ENCODE measurements at regions not wholly inside any gene's neighbourhood (a gene's known extent, or its start where the extent isn't known, plus 50 kb on each side); places are given as distances from the start of the nearest gene placed in this dataset.

- Histone ChIP-seq H3K79me1 (replicated peaks; ENCODE audit: low read length, poor library complexity, severe bottlenecking) (no peaks in the 10 kb centered on the region), H3K9ac (ENCODE audit: low read length) (no peak overlapping the region), H4K91ac (ENCODE audit: low read length) (no peak overlapping the region), H3K18ac (ENCODE audit: low read depth in 1 of 2, low read length in 2 of 2) (no peak overlapping the region), H2BK120ac (ENCODE audit: low read depth, low read length) (no peak overlapping the region), H4K8ac (ENCODE audit: low read length) (no peak overlapping the region), H3K27ac (ENCODE audit: low read length, poor library complexity, severe bottlenecking) (no peak overlapping the region), H2BK15ac (ENCODE audit: low read depth, poor library complexity, severe bottlenecking) (no peak overlapping the region), H3K4me3 (ENCODE audit: insufficient read depth in 1 of 2, low read depth in 1 of 2, low read length in 2 of 2) (no peak overlapping the region), H3K36me3 (ENCODE audit: control insufficient read depth in 1 of 2, insufficient read depth in 2 of 2, low read depth in 1 of 2, low read length in 2 of 2) (no peaks in the 10 kb centered on the region), H3K4me1 (ENCODE audit: control insufficient read depth, insufficient read depth, low read depth, low read length) (no peaks in the 10 kb centered on the region), H2BK5ac (ENCODE audit: low read depth, low read length, poor library complexity, severe bottlenecking) (no peak overlapping the region), H3K27me3 (ENCODE audit: control insufficient read depth in 1 of 2, insufficient read depth in 1 of 2, low read length in 2 of 2) (peaks cover 7 to 75% of the 10 kb centered on the region in 2 experiments), H3K4me2 (ENCODE audit: low read length, poor library complexity, severe bottlenecking) (no peak overlapping the region), H2AK5ac (ENCODE audit: low read length, severe bottlenecking) (no peak overlapping the region), H3K23ac (ENCODE audit: low read length in 2 of 2) (no peak overlapping the region), H2BK12ac (ENCODE audit: low read length in 2 of 2) (no peak overlapping the region), H3K4ac (ENCODE audit: low read depth in 1 of 2, low read length in 2 of 2) (no peak overlapping the region), H3K9me3 (ENCODE audit: control insufficient read depth, low read length) (peaks cover 17% of the 10 kb centered on the region), H2AFZ (ENCODE audit: low read depth, low read length) (no peak overlapping the region), H3K14ac (ENCODE audit: low read length in 2 of 2) (peak overlapping the region in 1 of 2 experiments; percentile 41)
- WGBS, result 100% methylated on average over 2 of the region's 3 CpGs
- DNase-seq, result no peak
Measured at GRCh38 chrX:39459952-39460351, 637.8 kb downstream of the BCOR start.

DNA sequence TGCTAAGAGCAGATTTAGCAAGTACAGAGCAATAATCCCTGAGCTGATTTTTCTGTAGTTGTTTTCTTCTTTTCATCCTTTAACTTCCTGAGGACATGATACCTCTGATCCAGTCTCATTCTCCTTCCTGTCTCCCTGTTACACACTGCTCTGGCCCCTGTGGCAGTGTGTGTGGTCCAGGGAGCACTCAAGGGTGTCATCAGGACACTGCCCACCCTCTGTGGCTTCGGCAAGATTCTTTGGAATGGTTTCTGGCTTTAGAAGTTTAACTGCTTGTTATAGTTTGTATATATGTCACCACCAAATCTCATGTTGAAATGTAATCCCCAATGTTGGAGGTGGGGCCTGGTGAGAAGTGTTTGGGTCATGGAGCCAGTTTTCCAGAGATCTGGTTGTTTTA lies 637.3 kb downstream of the BCOR start:
- no peak overlapping the region for H3K9ac ChIP-seq (ENCODE audit: low read length)
- no peak overlapping the region for H4K91ac ChIP-seq (ENCODE audit: low read length)
- peaks cover 17% of the 10 kb centered on the region for H3K9me3 ChIP-seq (ENCODE audit: control insufficient read depth, low read length)
- H2BK5ac ChIP-seq (ENCODE audit: low read depth, low read length, poor library complexity, severe bottlenecking), result no peak overlapping the region
- no peak overlapping the region for H4K8ac ChIP-seq (ENCODE audit: low read length)
- H3K4me2 ChIP-seq (ENCODE audit: low read length, poor library complexity, severe bottlenecking), result no peak overlapping the region
- H3K18ac ChIP-seq (ENCODE audit: low read depth in 1 of 2, low read length in 2 of 2), result peak overlapping the region in 1 of 2 experiments; percentile 40
- no peak overlapping the region for H2BK12ac ChIP-seq (ENCODE audit: low read length in 2 of 2)
- H3K4me3 ChIP-seq (ENCODE audit: insufficient read depth in 1 of 2, low read depth in 1 of 2, low read length in 2 of 2), result no peak overlapping the region
- no peak overlapping the region for H3K23ac ChIP-seq (ENCODE audit: low read length in 2 of 2)
- no peaks in the 10 kb centered on the region for H3K4me1 ChIP-seq (ENCODE audit: control insufficient read depth, insufficient read depth, low read depth, low read length)
- no peak overlapping the region for H2AFZ ChIP-seq (ENCODE audit: low read depth, low read length)
- H2BK120ac ChIP-seq (ENCODE audit: low read depth, low read length), result no peak overlapping the region
- H3K4ac ChIP-seq (ENCODE audit: low read depth in 1 of 2, low read length in 2 of 2), result no peak overlapping the region
- no peak overlapping the region for H2BK15ac ChIP-seq (ENCODE audit: low read depth, poor library complexity, severe bottlenecking)
- H2AK5ac ChIP-seq (ENCODE audit: low read length, severe bottlenecking), result no peak overlapping the region
- no peak overlapping the region for H3K14ac ChIP-seq (ENCODE audit: low read length in 2 of 2)
- peaks cover 7 to 79% of the 10 kb centered on the region in 2 experiments for H3K27me3 ChIP-seq (ENCODE audit: control insufficient read depth in 1 of 2, insufficient read depth in 1 of 2, low read length in 2 of 2)
- no peaks in the 10 kb centered on the region for H3K79me1 ChIP-seq (replicated peaks; ENCODE audit: low read length, poor library complexity, severe bottlenecking)
- WGBS, result no CpG with 5 or more reads among the region's 1 CpG
- DNase-seq, result no peak
- H3K27ac ChIP-seq (ENCODE audit: low read length, poor library complexity, severe bottlenecking), result no peak overlapping the region
- no peaks in the 10 kb centered on the region for H3K36me3 ChIP-seq (ENCODE audit: control insufficient read depth in 1 of 2, insufficient read depth in 2 of 2, low read depth in 1 of 2, low read length in 2 of 2)

- no peaks in the 10 kb centered on the region for H3K4me1 ChIP-seq (ENCODE audit: control insufficient read depth, insufficient read depth, low read depth, low read length)
- H3K4me3 ChIP-seq (ENCODE audit: insufficient read depth in 1 of 2, low read depth in 1 of 2, low read length in 2 of 2), result no peak overlapping the region
- no peak overlapping the region for H2BK5ac ChIP-seq (ENCODE audit: low read depth, low read length, poor library complexity, severe bottlenecking)
- no peak overlapping the region for H2AK5ac ChIP-seq (ENCODE audit: low read length, severe bottlenecking)
- H3K27me3 ChIP-seq (ENCODE audit: control insufficient read depth in 1 of 2, insufficient read depth in 1 of 2, low read length in 2 of 2), result peaks cover 7 to 79% of the 10 kb centered on the region in 2 experiments
- no peaks in the 10 kb centered on the region for H3K36me3 ChIP-seq (ENCODE audit: control insufficient read depth in 1 of 2, insufficient read depth in 2 of 2, low read depth in 1 of 2, low read length in 2 of 2)
- no peak overlapping the region for H3K4ac ChIP-seq (ENCODE audit: low read depth in 1 of 2, low read length in 2 of 2)
- no peaks in the 10 kb centered on the region for H3K79me1 ChIP-seq (replicated peaks; ENCODE audit: low read length, poor library complexity, severe bottlenecking)
- no peak for DNase-seq
- H3K9me3 ChIP-seq (ENCODE audit: control insufficient read depth, low read length), result peaks cover 1% of the 10 kb centered on the region
- no peak overlapping the region for H4K8ac ChIP-seq (ENCODE audit: low read length)
- no peak overlapping the region for H2BK15ac ChIP-seq (ENCODE audit: low read depth, poor library complexity, severe bottlenecking)
- no peak overlapping the region for H3K18ac ChIP-seq (ENCODE audit: low read depth in 1 of 2, low read length in 2 of 2)
- WGBS, result 73% methylated on average over 1 of the region's 1 CpG
- H2BK12ac ChIP-seq (ENCODE audit: low read length in 2 of 2), result no peak overlapping the region
- H2AFZ ChIP-seq (ENCODE audit: low read depth, low read length), result no peak overlapping the region
- H3K23ac ChIP-seq (ENCODE audit: low read length in 2 of 2), result no peak overlapping the region
- H3K14ac ChIP-seq (ENCODE audit: low read length in 2 of 2), result no peak overlapping the region
- H3K4me2 ChIP-seq (ENCODE audit: low read length, poor library complexity, severe bottlenecking), result no peak overlapping the region
- H4K91ac ChIP-seq (ENCODE audit: low read length), result no peak overlapping the region
- no peak overlapping the region for H3K27ac ChIP-seq (ENCODE audit: low read length, poor library complexity, severe bottlenecking)
- H3K9ac ChIP-seq (ENCODE audit: low read length), result no peak overlapping the region
- no peak overlapping the region for H2BK120ac ChIP-seq (ENCODE audit: low read depth, low read length)
Measured at GRCh38 chrX:39462835-39463234, 634.9 kb downstream of the BCOR start.

- Histone ChIP-seq H3K36me3 (ENCODE audit: control insufficient read depth in 1 of 2, insufficient read depth in 2 of 2, low read depth in 1 of 2, low read length in 2 of 2) (no peaks in the 10 kb centered on the region), H4K8ac (ENCODE audit: low read length) (no peak overlapping the region), H3K4me2 (ENCODE audit: low read length, poor library complexity, severe bottlenecking) (no peak overlapping the region), H2AK5ac (ENCODE audit: low read length, severe bottlenecking) (no peak overlapping the region), H3K27me3 (ENCODE audit: control insufficient read depth in 1 of 2, insufficient read depth in 1 of 2, low read length in 2 of 2) (peaks cover 7 to 76% of the 10 kb centered on the region in 2 experiments), H3K23ac (ENCODE audit: low read length in 2 of 2) (no peak overlapping the region), H2BK15ac (ENCODE audit: low read depth, poor library complexity, severe bottlenecking) (no peak overlapping the region), H4K91ac (ENCODE audit: low read length) (no peak overlapping the region), H3K9ac (ENCODE audit: low read length) (no peak overlapping the region), H3K18ac (ENCODE audit: low read depth in 1 of 2, low read length in 2 of 2) (no peak overlapping the region), H3K27ac (ENCODE audit: low read length, poor library complexity, severe bottlenecking) (no peak overlapping the region), H2BK5ac (ENCODE audit: low read depth, low read length, poor library complexity, severe bottlenecking) (no peak overlapping the region), H3K4me1 (ENCODE audit: control insufficient read depth, insufficient read depth, low read depth, low read length) (no peaks in the 10 kb centered on the region), H2BK120ac (ENCODE audit: low read depth, low read length) (no peak overlapping the region), H3K4me3 (ENCODE audit: insufficient read depth in 1 of 2, low read depth in 1 of 2, low read length in 2 of 2) (no peak overlapping the region), H3K9me3 (ENCODE audit: control insufficient read depth, low read length) (no peaks in the 10 kb centered on the region), H3K14ac (ENCODE audit: low read length in 2 of 2) (no peak overlapping the region), H3K79me1 (replicated peaks; ENCODE audit: low read length, poor library complexity, severe bottlenecking) (no peaks in the 10 kb centered on the region), H2AFZ (ENCODE audit: low read depth, low read length) (no peak overlapping the region), H3K4ac (ENCODE audit: low read depth in 1 of 2, low read length in 2 of 2) (no peak overlapping the region), H2BK12ac (ENCODE audit: low read length in 2 of 2) (no peak overlapping the region)
- DNase-seq, result no peak
- 62% methylated on average over 7 of the region's 7 CpGs for WGBS
Measured at GRCh38 chrX:39464253-39464652, 633.5 kb downstream of the BCOR start.
